Esophagus squamous epithelium (tissue), 5 donors: ENCODE measurements at regions not wholly inside any gene's neighbourhood (a gene's known extent, or its start where the extent isn't known, plus 50 kb on each side); places are given as distances from the start of the nearest gene placed in this dataset.

Experiments used
- DNase-seq: peaks from one replicate; lab custom pipeline; 2025; lab: John Stamatoyannopoulos, UW
- H3K27ac ChIP-seq, 4 donors: fragments of 200-600 bp; sonication (generic); one replicate each; pipeline ENCODE4 v1.5.1; 2016 to 2019; ENCODE audit warnings: mild to moderate bottlenecking in 1 of 4
- H3K27me3 ChIP-seq, 4 donors: fragments of 200-600 bp; sonication (generic); 1 replicate in 3 of 4; 2 replicates in 1 of 4; pipeline versions ENCODE4 v1.5.1 to v1.6.0; 2017 to 2021; ENCODE audit warnings: antibody characterized with exemption in 1 of 4
- H3K36me3 ChIP-seq, 3 donors: fragments of 200-600 bp; sonication (generic); one replicate each; pipeline ENCODE4 v1.5.1; 2016 to 2019
- H3K4me1 ChIP-seq, 3 donors: fragments of 200-600 bp; sonication (generic); one replicate each; pipeline ENCODE4 v1.5.1; 2017 to 2019
- H3K4me3 ChIP-seq, 4 donors: fragments of 200-600 bp; sonication (generic); 1 replicate in 3 of 4; 2 replicates in 1 of 4; pipeline ENCODE4 v1.5.1; 2016 to 2019; ENCODE audit warnings: mild to moderate bottlenecking in 2 of 4, moderate library complexity in 1 of 4
- H3K9me3 ChIP-seq, 3 donors: fragments of 200-600 bp; sonication (generic); one replicate each; pipeline ENCODE4 v1.5.1; 2016 to 2019
- POLR2A ChIP-seq, 4 donors: fragments of 450-650 bp; IDR thresholded peaks; one replicate each; pipeline ENCODE4 v1.6.1; 2017; ENCODE audit warnings: antibody characterized with exemption in 4 of 4, mild to moderate bottlenecking in 4 of 4, moderate library complexity in 3 of 4
- WGBS, 2 donors: methylation state at CpG; one replicate each; pipeline ENCODE4 v1.1.5; 2018; 5-methylcytosine and 5-hydroxymethylcytosine counted together
- intact Hi-C: fragments of 100-400 bp; cut with DNase I; formaldehyde crosslinking; loops from one replicate; pipeline ENCODE4 v1.15.0; 2022
- TF ChIP-seq, protein P1 (sequence below), 6 experiments: fragments of 450-650 bp in 4 of 6; fragments of 200-600 bp in 2 of 6; sonication (generic) in 2 of 6; IDR thresholded peaks; one replicate each; pipeline ENCODE4 v1.5.1; 2016 to 2019; ENCODE audit warnings: antibody characterized with exemption in 6 of 6, mild to moderate bottlenecking in 4 of 6, moderate library complexity in 4 of 6
- donor health status: DM: yes; HTN: yes; CAD: no.

DNA sequence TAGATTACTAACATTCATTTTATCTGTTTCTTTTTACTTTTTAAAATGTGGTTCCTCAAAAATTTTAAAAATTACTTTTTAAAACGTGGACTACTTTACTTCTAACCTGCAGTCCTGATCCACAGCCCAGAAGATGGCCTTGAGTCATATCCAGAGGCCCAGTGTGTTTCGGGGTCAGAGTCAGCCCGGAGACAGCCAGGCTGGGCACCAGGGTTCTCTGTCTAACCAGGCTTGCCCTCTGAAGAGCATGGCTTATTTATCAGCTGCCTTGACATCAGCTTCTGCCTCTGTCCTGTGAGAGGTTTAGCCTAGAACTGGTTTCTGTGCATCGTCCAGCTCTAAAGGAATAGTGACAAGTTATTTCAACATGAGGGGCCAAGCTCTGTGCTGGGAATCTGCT, 332.0 kb downstream of the FGF9 start:
- DNase-seq: no peak
- no peak for TF ChIP-seq POLR2A (IDR thresholded peaks at IDR 0.05)
- TF ChIP-seq, protein P1, sequence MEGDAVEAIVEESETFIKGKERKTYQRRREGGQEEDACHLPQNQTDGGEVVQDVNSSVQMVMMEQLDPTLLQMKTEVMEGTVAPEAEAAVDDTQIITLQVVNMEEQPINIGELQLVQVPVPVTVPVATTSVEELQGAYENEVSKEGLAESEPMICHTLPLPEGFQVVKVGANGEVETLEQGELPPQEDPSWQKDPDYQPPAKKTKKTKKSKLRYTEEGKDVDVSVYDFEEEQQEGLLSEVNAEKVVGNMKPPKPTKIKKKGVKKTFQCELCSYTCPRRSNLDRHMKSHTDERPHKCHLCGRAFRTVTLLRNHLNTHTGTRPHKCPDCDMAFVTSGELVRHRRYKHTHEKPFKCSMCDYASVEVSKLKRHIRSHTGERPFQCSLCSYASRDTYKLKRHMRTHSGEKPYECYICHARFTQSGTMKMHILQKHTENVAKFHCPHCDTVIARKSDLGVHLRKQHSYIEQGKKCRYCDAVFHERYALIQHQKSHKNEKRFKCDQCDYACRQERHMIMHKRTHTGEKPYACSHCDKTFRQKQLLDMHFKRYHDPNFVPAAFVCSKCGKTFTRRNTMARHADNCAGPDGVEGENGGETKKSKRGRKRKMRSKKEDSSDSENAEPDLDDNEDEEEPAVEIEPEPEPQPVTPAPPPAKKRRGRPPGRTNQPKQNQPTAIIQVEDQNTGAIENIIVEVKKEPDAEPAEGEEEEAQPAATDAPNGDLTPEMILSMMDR (IDR thresholded peaks at IDR 0.05): no peak
- Histone ChIP-seq H3K9me3 (no peaks in the 10 kb centered on the region), H3K4me1 (no peaks in the 10 kb centered on the region), H3K36me3 (no peaks in the 10 kb centered on the region), H3K4me3 (no peak overlapping the region), H3K27me3 (peaks cover 0 to 10% (median 0%) of the 10 kb centered on the region in 4 donors), H3K27ac (no peak overlapping the region)
- intact Hi-C loops: no loop called here
- WGBS, 2 donors: 67 to 72% methylated on average over 4 of the region's 4 CpGs

DNA sequence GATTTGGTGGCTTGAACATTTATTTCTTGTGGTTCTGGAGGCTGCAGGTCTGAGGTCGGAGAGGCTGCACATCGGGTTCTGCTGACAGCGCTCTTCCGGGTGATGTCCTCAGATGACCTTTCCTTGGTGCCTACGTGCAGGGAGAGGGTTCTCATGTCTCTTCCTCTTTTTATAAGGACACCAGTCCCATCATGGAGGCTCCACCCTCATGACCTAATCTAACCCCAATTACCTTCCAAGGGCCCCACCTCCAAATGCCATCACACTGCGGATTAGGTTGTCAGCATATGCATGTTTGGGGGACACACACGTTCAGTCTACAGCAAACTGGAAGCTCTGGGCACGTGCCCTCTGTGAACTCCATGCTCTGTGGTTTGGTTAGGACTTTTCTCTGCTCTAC, 338.6 kb downstream of the FGF9 start:
- no peaks in the 10 kb centered on the region for H3K9me3 ChIP-seq
- no peaks in the 10 kb centered on the region for H3K27me3 ChIP-seq
- no peaks in the 10 kb centered on the region for H3K36me3 ChIP-seq
- H3K27ac ChIP-seq: no peak overlapping the region
- no peak for DNase-seq
- no peak overlapping the region for H3K4me3 ChIP-seq
- peaks cover 0 to 4% (median 0%) of the 10 kb centered on the region in 3 donors for H3K4me1 ChIP-seq
- intact Hi-C loops: no loop called here
- 70 to 87% methylated on average over 8 of the region's 8 CpGs for WGBS, 2 donors
- TF ChIP-seq POLR2A (IDR thresholded peaks at IDR 0.05): no peak
- TF ChIP-seq, protein P1 (IDR thresholded peaks at IDR 0.05): no peak

DNA sequence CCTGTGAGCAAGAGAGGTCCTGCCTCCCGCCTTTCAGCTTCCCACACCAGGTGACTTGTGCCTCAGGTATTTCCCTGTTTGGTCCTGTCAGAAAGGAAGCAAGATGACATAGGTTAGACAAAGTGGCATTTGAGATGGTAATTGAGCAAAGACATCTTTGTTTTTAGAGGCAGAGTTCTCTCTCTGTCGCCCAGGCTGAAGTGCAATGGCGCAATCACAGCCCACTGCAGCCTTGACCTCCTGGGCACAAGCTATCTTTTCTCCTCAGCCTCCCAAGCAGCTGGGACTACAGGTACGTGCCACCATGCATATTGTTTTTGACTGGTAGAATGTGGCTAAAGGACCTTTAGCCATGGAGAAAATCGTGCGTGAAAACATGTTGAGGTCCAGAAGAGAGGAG, 339.1 kb downstream of the FGF9 start:
- Histone ChIP-seq H3K27me3 (no peaks in the 10 kb centered on the region), H3K4me3 (no peak overlapping the region), H3K4me1 (peaks cover 0 to 7% (median 0%) of the 10 kb centered on the region in 3 donors), H3K27ac (no peak overlapping the region), H3K36me3 (no peaks in the 10 kb centered on the region), H3K9me3 (no peaks in the 10 kb centered on the region)
- no peak for DNase-seq
- TF ChIP-seq, protein P1 (IDR thresholded peaks at IDR 0.05): no peak
- TF ChIP-seq POLR2A (IDR thresholded peaks at IDR 0.05): no peak
- intact Hi-C loops: no loop called here
- WGBS, 2 donors: 83 to 87% methylated on average over 3 to 6 of the region's 6 CpGs

DNA sequence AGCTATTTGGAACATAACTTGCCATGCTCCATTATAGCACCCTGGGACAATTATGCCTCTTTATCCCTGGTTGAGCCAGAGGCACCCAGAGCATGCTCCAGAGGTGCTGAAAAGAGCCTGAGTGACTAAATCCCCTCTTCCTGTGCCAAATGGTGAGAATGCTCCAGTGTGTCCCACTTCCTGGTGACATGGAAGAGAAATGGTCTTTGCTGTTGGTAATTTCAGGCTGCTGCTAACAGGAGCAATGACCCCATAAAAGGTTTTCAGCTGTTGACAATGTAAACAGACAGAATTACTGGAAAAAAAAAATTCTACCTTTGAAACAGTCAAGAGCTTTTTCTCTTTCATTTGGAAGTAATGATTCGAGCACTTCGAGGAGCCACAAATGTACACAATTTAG, 341.8 kb downstream of the FGF9 start:
- no peak for TF ChIP-seq POLR2A (IDR thresholded peaks at IDR 0.05)
- TF ChIP-seq, protein P1 (IDR thresholded peaks at IDR 0.05): no peak
- no peak for DNase-seq
- H3K9me3 ChIP-seq: no peaks in the 10 kb centered on the region
- intact Hi-C loops: no loop called here
- peaks cover 0 to 7% (median 0%) of the 10 kb centered on the region in 3 donors for H3K4me1 ChIP-seq
- H3K27me3 ChIP-seq: no peaks in the 10 kb centered on the region
- WGBS, 2 donors: 56 to 65% methylated on average over 2 of the region's 2 CpGs
- no peak overlapping the region for H3K27ac ChIP-seq
- H3K36me3 ChIP-seq: no peaks in the 10 kb centered on the region
- no peak overlapping the region for H3K4me3 ChIP-seq

DNA sequence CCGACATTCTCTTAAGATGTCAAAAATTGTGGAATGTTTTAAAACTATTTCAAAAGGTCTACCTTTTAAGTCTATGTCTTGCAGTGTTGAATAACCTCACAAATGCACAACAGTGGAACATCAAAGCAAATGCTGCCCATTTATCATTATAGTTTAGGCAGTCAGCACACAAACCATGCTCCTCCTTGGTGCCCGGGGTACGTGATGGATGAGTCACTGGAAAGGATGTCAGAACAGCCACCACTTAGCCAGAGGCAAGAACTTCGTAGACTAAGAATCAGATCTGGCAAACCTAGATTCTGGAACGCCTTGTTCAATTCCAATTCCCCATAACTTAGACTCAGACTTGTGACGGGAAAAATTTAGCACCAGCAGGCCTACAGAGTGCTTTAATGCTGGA, 343.6 kb downstream of the FGF9 start:
- no peaks in the 10 kb centered on the region for H3K27me3 ChIP-seq
- DNase-seq: no peak
- TF ChIP-seq POLR2A (IDR thresholded peaks at IDR 0.05): no peak
- TF ChIP-seq, protein P1 (IDR thresholded peaks at IDR 0.05): no peak
- intact Hi-C loops: no loop called here
- H3K4me1 ChIP-seq: peaks cover 0 to 7% (median 0%) of the 10 kb centered on the region in 3 donors
- no peaks in the 10 kb centered on the region for H3K9me3 ChIP-seq
- WGBS, 2 donors: 27 to 29% methylated on average over 6 of the region's 6 CpGs
- no peaks in the 10 kb centered on the region for H3K36me3 ChIP-seq
- H3K27ac ChIP-seq: no peak overlapping the region
- no peak overlapping the region for H3K4me3 ChIP-seq
